Activated CD8-positive, alpha-beta memory T cell treated with anti-CD3 and anti-CD28 coated beads for 48 hours (primary cell): ENCODE measurements at regions not wholly inside any gene's neighbourhood (a gene's known extent, or its start where the extent isn't known, plus 50 kb on each side); places are given as distances from the start of the nearest gene placed in this dataset.
"Not testable (repeated sequence)": the region's sequence is repeated elsewhere in the genome, so short reads cannot be mapped to it uniquely, and the experiment has no call there.

ENCODE experiments used
- DNase-seq, 3 experiments: peaks; one replicate each; pipeline ENCODE4 v3.0.0-alpha.2; 2020; ENCODE audit warnings: low read depth in 2 of 3, low spot score in 2 of 3

DNA sequence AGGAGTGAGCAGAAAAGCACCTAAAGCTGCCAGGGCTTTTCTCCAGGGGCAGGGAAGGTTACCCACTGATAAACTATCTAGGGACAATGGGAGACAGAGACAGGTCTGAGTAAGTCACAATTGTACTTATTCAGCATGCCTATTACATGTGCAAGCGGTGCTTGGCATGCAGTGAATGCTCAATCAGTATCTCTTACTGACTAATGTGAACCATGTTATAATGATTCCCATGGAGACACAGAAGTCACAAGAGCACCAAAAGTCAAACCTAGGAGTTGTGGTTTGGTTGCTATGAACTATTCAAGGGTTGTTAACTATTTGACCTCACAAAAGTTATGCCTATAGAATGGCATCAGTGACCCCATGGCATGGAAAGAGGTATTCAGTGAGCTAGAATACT lies 50.0 kb upstream of the RASGRP1 start:
- DNase-seq: no peak

DNA sequence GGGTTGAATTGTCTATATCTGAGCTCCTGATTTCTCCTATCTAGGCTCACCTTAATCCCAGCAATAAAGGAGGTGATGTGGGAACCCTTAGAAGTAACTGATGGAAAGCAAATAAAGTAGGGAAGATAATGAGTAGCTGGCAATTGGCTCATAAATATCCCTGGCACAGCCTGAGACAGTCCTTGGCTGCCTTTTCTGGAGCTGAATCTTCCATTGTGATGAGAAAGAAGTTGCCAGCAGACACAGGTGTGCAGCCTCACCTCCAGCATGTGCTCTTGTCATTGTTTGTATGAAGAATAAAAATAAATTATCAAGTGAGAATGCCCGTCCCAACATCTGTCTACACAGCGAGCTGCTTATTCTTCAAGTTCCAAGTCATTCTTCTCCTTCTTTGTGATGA lies 53.2 kb upstream of the RASGRP1 start:
- DNase-seq: no peak

DNA sequence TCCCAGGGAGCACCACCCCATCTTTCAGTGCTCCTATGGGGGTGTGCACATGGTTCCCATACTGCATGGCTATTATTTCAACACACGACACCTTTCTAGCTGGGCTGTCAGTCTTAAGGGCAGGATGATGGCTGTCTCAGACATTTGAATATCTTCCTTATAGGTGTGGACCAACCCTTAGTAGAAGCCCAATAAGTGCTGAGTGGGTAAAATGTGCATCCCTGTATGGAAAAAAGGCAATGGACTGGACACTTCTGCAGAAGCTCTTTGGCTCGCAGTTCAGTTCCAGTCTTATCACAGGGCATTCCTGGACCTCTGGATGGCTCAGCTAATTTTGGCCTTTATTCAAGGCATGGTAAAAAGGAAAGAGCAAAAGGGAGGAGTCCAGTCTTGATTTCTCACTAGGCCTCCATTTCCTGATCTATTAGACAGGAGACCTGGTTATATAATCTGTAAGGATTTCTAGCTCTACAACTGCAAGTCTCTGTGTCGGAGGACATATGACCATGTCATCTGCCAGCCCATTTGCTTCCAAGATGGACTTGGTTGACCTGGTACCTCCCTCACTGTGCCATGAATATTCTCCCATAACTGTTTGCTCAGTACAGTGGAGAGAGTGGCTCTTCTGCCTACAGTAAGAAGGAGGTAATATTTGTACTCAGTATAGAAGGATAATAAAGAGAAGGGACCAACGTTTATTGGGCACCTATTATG lies 53.8 kb upstream of the RASGRP1 start:
- no peak for DNase-seq

- no peak for DNase-seq
These were observed 55.5 kb upstream of the RASGRP1 start for GRCh38 chr15:38620098-38620497.

GRCh38 chr15:38620851-38621594 lies 56.4 kb upstream of the RASGRP1 start:
- DNase-seq: no peak

DNA sequence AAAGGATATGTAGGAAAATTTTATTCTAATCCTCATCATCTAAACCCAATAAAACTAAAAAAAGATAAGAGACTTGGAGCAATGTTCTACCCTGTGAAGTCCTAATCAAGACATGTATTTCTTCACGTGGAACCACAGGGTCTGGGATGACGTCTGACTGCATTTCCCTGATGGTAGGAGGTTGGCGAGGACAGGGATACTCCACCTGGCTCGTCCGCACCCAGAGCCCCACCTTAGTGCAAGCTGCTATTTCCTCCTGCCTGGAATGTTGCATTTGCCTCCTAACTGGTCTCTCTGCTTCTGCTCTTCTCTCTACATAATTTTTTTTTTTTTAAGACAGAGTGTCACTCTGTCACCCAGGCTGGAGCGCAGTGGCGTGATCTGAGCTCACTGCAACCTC lies 57.7 kb upstream of the RASGRP1 start:
- no peak for DNase-seq

GRCh38 chr15:38622908-38623307 lies 58.3 kb upstream of the RASGRP1 start:
- no peak for DNase-seq

GRCh38 chr15:38623744-38624143 lies 59.1 kb upstream of the RASGRP1 start:
- no peak for DNase-seq

GRCh38 chr15:38624244-38625205 lies 59.9 kb upstream of the RASGRP1 start:
- DNase-seq: no peak

- DNase-seq: no peak
These were observed 61.3 kb upstream of the RASGRP1 start for GRCh38 chr15:38625886-38626285.

GRCh38 chr15:38626443-38627050 lies 61.9 kb upstream of the RASGRP1 start:
- DNase-seq: no peak

DNA sequence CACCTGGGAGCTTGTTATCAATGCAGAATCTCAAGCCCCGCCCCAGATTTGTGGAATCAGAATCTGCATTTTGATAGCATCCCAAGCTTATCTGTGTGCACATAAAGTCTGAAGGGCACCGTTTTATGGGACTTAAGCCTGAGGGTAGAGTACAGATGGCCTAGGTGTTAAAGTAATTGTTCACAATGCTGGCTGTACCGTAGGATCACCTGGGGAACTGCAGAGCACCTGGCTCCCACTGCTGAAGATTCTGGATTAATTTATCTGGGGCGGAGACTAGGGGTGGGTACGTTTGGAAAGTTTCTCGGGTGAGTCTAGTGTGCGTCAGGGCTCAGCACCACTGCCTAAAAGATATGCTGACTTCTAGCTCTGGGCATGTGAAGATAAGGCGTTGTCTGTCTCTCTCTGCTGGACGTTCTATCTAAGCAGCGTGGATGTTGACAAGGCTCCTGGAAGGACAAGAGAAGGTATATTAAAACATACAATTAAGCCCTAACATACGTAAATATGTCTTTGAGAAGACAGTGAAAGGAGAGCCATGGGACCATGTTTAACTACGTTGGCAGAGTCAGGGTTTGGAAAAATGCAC lies 63.2 kb upstream of the RASGRP1 start:
- no peak for DNase-seq

DNA sequence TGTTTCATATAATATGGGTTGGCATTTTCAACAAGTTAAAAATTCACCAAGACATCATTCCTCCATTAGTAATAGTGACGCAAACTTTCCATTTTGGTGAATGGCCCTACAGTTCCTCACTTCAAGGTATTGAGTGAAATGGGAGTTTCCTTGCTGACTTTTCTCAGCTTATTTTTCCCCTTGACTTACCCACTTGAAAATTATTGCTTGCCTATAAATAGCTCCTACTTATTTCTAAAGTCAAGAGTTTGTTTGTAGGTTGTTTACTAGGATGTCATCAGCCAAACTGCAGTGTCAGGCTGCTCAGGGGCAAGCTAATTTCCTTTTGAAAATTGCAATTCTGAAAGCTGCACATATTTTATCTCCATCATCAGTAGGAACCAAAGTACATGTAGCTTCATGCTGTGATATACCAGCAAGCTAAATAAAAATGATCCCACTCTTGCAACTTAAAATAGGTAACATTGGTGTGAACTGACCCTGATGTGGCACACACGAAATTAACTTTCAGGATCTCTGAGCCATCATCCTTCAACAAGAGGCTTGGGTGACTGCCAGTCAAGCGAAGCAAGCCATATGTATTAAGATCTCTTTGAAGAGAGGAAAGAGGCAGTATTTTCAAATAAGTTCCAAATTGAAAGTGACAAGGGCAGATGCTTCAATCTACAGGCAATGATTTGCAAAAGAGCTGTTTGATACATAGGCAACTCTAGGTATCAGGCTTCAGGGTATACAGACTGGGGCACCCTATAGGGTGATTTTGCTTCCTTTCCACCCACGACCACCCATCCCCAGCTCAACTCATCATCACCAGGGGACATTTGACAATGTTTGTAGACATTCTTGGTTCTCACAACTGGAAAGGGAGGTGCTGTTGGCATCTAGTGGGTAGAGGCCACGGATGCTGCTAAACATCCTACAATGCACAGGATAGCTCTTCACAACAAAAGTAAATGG lies 66.8 kb upstream of the RASGRP1 start:
- DNase-seq: no peak

DNA sequence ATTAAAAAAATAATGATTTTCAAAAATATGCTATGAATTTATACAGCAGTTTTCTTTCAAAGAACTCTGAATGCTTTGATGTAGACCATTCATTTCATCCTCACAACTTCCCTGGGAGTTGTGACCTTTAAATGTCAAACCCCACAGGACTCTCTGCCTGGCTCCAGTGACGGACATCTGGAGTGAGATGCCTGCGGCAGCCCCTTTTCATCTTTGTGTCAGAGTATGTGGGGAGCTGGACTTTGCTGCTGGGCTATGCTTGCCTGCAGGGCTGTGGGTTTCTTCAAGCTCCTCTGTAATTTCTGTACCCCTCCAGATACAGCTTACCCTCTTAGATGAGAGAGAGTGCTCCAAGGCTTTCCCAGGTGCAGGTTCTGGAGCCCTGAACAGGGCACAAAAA lies 70.6 kb upstream of the RASGRP1 start:
- no peak for DNase-seq

GRCh38 chr15:38636597-38636996 lies 72.0 kb upstream of the RASGRP1 start:
- no peak for DNase-seq

DNA sequence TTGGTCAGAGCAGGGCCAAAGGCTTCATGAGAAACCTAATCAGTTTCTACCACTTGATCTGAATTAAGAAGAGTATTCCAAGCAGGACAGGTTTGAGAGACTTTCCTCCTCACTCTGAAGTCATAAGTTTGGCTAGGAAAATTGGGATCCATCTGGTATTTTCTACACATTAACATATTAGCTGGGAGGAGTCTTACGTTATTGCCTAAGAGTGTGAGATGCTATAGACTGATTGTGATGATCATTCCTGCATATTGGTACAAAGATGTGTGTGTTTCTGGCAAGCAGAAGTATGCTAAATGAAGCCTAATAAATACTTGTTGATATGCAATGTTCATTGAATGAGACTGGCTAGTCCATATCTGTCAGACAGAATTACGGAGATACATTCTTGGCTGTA lies 73.5 kb upstream of the RASGRP1 start:
- no peak for DNase-seq

DNA sequence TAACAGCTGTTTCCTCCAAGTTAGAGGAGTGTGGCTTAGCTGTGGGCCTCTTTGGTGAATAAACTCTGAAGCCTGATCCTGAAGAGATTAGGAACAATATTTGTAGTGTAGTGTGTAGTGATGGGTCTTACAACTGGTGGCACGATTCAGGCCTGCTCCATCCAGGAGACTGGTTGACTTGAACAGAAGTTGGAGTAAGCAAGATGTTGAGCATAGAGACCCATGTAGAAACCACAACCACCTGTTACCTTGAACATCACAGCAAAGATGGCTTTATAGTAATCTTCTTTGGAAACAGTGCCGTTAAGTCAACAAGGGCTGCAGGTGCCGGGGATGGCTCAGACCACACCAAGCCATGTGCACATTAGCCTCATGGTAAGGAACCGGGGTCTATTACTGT lies 74.2 kb upstream of the RASGRP1 start:
- no peak for DNase-seq

DNA sequence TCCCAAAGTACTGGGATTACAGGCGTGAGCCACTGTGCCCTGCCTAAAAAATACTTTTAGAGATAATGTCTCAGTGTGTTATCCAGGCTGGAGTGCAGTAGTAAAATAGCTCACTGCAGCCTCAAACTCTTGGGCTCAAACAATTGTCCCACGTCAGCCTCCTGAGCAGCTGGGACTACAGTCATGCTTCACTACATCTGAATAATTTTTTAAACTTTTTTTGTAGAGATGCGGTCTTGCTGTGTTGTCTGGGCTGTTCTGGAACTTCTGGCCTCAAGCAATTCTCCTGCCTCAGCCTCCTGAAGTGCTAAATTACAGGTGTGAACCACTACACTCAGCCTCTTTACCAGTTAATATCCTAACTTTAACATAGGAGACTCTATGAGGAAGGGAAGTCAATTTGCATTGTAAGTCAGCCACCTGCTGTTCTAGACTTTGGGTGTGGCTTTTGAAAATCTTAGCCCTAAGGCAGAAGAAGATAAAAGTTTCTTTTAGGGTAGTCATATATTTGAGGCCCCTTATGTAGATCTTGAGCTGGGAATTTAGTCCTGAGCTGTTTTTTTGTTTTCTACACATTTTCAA lies 78.2 kb upstream of the RASGRP1 start:
- no peak for DNase-seq

DNA sequence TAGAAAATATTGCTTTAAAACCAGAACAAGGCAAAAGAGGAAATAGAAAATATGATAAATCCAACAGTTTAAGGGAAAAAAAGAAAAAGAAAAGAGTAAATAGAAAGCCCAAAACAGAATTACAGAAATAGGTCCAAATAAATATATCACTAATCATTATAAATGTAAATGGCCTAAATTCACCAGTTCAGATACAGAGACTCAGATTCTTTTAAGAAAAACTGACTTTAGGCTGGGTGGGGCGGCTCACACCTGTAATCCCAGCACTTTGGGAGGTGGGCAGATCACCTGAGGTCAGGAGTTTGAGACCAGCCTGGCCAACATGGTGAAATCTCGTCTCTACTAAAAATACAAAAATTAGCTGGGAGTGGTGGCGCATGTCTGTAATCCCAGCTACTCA lies 79.7 kb upstream of the RASGRP1 start:
- DNase-seq: not testable (repeated sequence)
